ENCODE measurements at regions not wholly inside any gene's neighbourhood (a gene's known extent, or its start where the extent isn't known, plus 50 kb on each side); places are given as distances from the start of the nearest gene placed in this dataset.
A peak's percentile ranks its signal among the peaks of the same experiment; 100 is the strongest.

GRCh38 chr4:24197955-24198354, 308.1 kb upstream of the PPARGC1A start:
- no peak overlapping the region for H3K27ac Mint-ChIP-seq (ENCODE audit: unreplicated experiment)
- peaks cover 7% of the 10 kb centered on the region for H3K4me1 Mint-ChIP-seq (ENCODE audit: unreplicated experiment)
- H3K36me3 Mint-ChIP-seq (ENCODE audit: unreplicated experiment): no peaks in the 10 kb centered on the region

GRCh38 chr4:24196785-24197184, 306.9 kb upstream of the PPARGC1A start:
- no peak for TF ChIP-seq CTCF (IDR thresholded peaks at IDR 0.05)
- peaks cover 11% of the 10 kb centered on the region for H3K27me3 Mint-ChIP-seq (ENCODE audit: unreplicated experiment)
- no peak overlapping the region for H3K27ac Mint-ChIP-seq (ENCODE audit: unreplicated experiment)
- no peak for DNase-seq (ENCODE audit: extremely low spot score, unreplicated experiment)
- no peak overlapping the region for H3K4me3 Mint-ChIP-seq (ENCODE audit: unreplicated experiment)
- no peaks in the 10 kb centered on the region for H3K36me3 Mint-ChIP-seq (ENCODE audit: unreplicated experiment)
- no peaks in the 10 kb centered on the region for H3K9me3 Mint-ChIP-seq (ENCODE audit: unreplicated experiment)
- H3K4me1 Mint-ChIP-seq (ENCODE audit: unreplicated experiment): peaks cover 7% of the 10 kb centered on the region

More at GRCh38 chr4:24197955-24198354, 308.1 kb upstream of the PPARGC1A start:
- no peak for DNase-seq (ENCODE audit: extremely low spot score, unreplicated experiment)
- peaks cover 11% of the 10 kb centered on the region for H3K27me3 Mint-ChIP-seq (ENCODE audit: unreplicated experiment)
- H3K9me3 Mint-ChIP-seq (ENCODE audit: unreplicated experiment): no peaks in the 10 kb centered on the region
- TF ChIP-seq CTCF (IDR thresholded peaks at IDR 0.05): no peak
- no peak overlapping the region for H3K4me3 Mint-ChIP-seq (ENCODE audit: unreplicated experiment)

- DNase-seq (ENCODE audit: extremely low spot score, unreplicated experiment): no peak
- no peaks in the 10 kb centered on the region for H3K36me3 Mint-ChIP-seq (ENCODE audit: unreplicated experiment)
- no peaks in the 10 kb centered on the region for H3K9me3 Mint-ChIP-seq (ENCODE audit: unreplicated experiment)
- peaks cover 11% of the 10 kb centered on the region for H3K27me3 Mint-ChIP-seq (ENCODE audit: unreplicated experiment)
- H3K4me1 Mint-ChIP-seq (ENCODE audit: unreplicated experiment): peaks cover 7% of the 10 kb centered on the region
- peak; percentile 21 for TF ChIP-seq CTCF (IDR thresholded peaks at IDR 0.05)
- no peak overlapping the region for H3K4me3 Mint-ChIP-seq (ENCODE audit: unreplicated experiment)
- no peak overlapping the region for H3K27ac Mint-ChIP-seq (ENCODE audit: unreplicated experiment)
Observed at GRCh38 chr4:24195991-24196736, 306.3 kb upstream of the PPARGC1A start.

GRCh38 chr4:24192018-24192641, 302.3 kb upstream of the PPARGC1A start:
- no peak for TF ChIP-seq CTCF (IDR thresholded peaks at IDR 0.05)
- no peaks in the 10 kb centered on the region for H3K4me1 Mint-ChIP-seq (ENCODE audit: unreplicated experiment)
- no peak overlapping the region for H3K27ac Mint-ChIP-seq (ENCODE audit: unreplicated experiment)
- no peaks in the 10 kb centered on the region for H3K36me3 Mint-ChIP-seq (ENCODE audit: unreplicated experiment)
- DNase-seq (ENCODE audit: extremely low spot score, unreplicated experiment): no peak
- no peaks in the 10 kb centered on the region for H3K9me3 Mint-ChIP-seq (ENCODE audit: unreplicated experiment)
- peaks cover 23% of the 10 kb centered on the region for H3K27me3 Mint-ChIP-seq (ENCODE audit: unreplicated experiment)
- H3K4me3 Mint-ChIP-seq (ENCODE audit: unreplicated experiment): no peak overlapping the region

Data from osteocyte (in vitro differentiated cells).